ENCODE measurements at regions not wholly inside any gene's neighbourhood (a gene's known extent, or its start where the extent isn't known, plus 50 kb on each side); places are given as distances from the start of the nearest gene placed in this dataset.

DNA sequence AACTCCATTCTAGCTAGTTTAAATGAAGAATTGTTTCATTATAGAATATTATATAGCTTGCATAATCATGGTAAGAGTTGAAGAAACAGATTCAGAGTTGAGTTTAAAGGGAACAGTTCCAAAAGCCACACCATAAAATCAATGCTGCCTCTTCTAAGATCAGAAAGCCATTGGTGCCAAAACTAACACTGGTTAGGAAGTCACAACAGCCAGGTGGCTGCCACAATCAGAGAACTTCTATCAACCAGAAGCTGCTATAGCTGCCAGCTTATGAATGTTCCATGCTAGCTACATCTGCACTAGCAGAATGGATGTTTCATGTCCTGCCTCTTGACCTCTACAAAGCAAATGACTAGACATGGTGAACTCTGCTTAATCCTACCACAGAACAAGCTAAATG, 583.1 kb upstream of the LRRN3 start:
- TF ChIP-seq, protein P1, sequence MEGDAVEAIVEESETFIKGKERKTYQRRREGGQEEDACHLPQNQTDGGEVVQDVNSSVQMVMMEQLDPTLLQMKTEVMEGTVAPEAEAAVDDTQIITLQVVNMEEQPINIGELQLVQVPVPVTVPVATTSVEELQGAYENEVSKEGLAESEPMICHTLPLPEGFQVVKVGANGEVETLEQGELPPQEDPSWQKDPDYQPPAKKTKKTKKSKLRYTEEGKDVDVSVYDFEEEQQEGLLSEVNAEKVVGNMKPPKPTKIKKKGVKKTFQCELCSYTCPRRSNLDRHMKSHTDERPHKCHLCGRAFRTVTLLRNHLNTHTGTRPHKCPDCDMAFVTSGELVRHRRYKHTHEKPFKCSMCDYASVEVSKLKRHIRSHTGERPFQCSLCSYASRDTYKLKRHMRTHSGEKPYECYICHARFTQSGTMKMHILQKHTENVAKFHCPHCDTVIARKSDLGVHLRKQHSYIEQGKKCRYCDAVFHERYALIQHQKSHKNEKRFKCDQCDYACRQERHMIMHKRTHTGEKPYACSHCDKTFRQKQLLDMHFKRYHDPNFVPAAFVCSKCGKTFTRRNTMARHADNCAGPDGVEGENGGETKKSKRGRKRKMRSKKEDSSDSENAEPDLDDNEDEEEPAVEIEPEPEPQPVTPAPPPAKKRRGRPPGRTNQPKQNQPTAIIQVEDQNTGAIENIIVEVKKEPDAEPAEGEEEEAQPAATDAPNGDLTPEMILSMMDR (conservative IDR thresholded peaks at IDR 0.05 in 1 of 2, IDR thresholded peaks at IDR 0.05 in 1 of 2; ENCODE audit: low read depth in 1 of 2, low read length in 2 of 2): no peak
- no peak for TF ChIP-seq EZH2 (IDR thresholded peaks at IDR 0.05; ENCODE audit: low read length, missing control alignments)

Data from fibroblast of lung (primary cell).